ENCODE measurements at regions not wholly inside any gene's neighbourhood (a gene's known extent, or its start where the extent isn't known, plus 50 kb on each side); places are given as distances from the start of the nearest gene placed in this dataset.

- peak; percentile 38 for DNase-seq (ENCODE audit: low read depth, low spot score)
- TF ChIP-seq CTCF (IDR thresholded peaks at IDR 0.05; ENCODE audit: low read depth, low read length) = no peak
- in situ Hi-C loops (cut with HindIII; ENCODE audit: low sequenced_read_pairs) = no loop called here
- no peak overlapping the region for H3K4me3 ChIP-seq (ENCODE audit: low read depth, low read length)
Observed at GRCh38 chr6:22108199-22108598, 188.6 kb downstream of the PRL start.

- no peak for DNase-seq (ENCODE audit: low read depth, low spot score)
- H3K4me3 ChIP-seq (ENCODE audit: low read depth, low read length) = no peak overlapping the region
- in situ Hi-C loops (cut with HindIII; ENCODE audit: low sequenced_read_pairs) = no loop called here
- no peak for TF ChIP-seq CTCF (IDR thresholded peaks at IDR 0.05; ENCODE audit: low read depth, low read length)
Observed at GRCh38 chr6:22110061-22110460, 186.8 kb downstream of the PRL start.

- no peak overlapping the region for H3K4me3 ChIP-seq (ENCODE audit: low read depth, low read length)
- no peak for TF ChIP-seq CTCF (IDR thresholded peaks at IDR 0.05; ENCODE audit: low read depth, low read length)
- DNase-seq (ENCODE audit: low read depth, low spot score) = no peak
- in situ Hi-C loops (cut with HindIII; ENCODE audit: low sequenced_read_pairs) = no loop called here
Observed at GRCh38 chr6:22112461-22112860, 184.4 kb downstream of the PRL start.

GRCh38 chr6:22113026-22113766 is 183.6 kb downstream of the PRL start:
- in situ Hi-C loops (cut with HindIII; ENCODE audit: low sequenced_read_pairs) = no loop called here
- no peak for TF ChIP-seq CTCF (IDR thresholded peaks at IDR 0.05; ENCODE audit: low read depth, low read length)
- peak; percentile 99 for DNase-seq (ENCODE audit: low read depth, low spot score)

GRCh38 chr6:22115559-22115958 is 181.3 kb downstream of the PRL start:
- no peak overlapping the region for H3K4me3 ChIP-seq (ENCODE audit: low read depth, low read length)
- DNase-seq (ENCODE audit: low read depth, low spot score) = no peak
- in situ Hi-C loops (cut with HindIII; ENCODE audit: low sequenced_read_pairs) = no loop called here
- no peak for TF ChIP-seq CTCF (IDR thresholded peaks at IDR 0.05; ENCODE audit: low read depth, low read length)

More at GRCh38 chr6:22113026-22113766, 183.6 kb downstream of the PRL start:
- H3K4me3 ChIP-seq (ENCODE audit: low read depth, low read length) = no peak overlapping the region

GRCh38 chr6:22117631-22118030 is 179.2 kb downstream of the PRL start:
- in situ Hi-C loops (cut with HindIII; ENCODE audit: low sequenced_read_pairs) = no loop called here

More at GRCh38 chr6:22117631-22118030, 179.2 kb downstream of the PRL start:
- no peak for DNase-seq (ENCODE audit: low read depth, low spot score)
- no peak overlapping the region for H3K4me3 ChIP-seq (ENCODE audit: low read depth, low read length)
- no peak for TF ChIP-seq CTCF (IDR thresholded peaks at IDR 0.05; ENCODE audit: low read depth, low read length)
